Activated CD4-positive, alpha-beta T cell treated with anti-CD3 and anti-CD28 coated beads, Interleukin-10, Interleukin-2, amounts not matched to agents 100 ng/mL and 50 ng/mL, durations not matched to agents 16 hours and 8 hours (primary cell): ENCODE measurements at regions not wholly inside any gene's neighbourhood (a gene's known extent, or its start where the extent isn't known, plus 50 kb on each side); places are given as distances from the start of the nearest gene placed in this dataset.
"Not testable (repeated sequence)": the region's sequence is repeated elsewhere in the genome, so short reads cannot be mapped to it uniquely, and the experiment has no call there.

Source experiments
- DNase-seq: peaks from one replicate; pipeline ENCODE4 v3.0.0-alpha.2; 2020

DNA sequence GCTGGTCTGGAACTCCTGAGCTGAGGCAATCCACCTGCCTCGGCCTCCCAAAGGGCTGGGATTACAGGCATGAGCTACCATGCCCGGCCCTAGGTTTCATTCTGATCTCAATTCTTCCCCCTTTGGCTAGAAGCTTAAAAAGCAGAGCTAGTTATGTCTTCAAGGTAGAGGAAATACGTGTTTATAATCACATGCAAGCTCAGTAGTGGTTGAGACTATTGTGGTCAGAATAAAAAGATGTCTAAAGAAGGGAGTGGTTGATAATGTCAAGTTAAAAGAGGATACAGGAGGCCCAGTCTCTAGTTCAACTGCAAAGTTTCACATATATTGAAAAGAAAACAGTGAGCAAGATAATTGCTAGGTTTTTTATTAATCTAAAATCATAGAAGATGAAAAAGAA is 807.8 kb upstream of the ACVR2A start:
- no peak for DNase-seq

DNA sequence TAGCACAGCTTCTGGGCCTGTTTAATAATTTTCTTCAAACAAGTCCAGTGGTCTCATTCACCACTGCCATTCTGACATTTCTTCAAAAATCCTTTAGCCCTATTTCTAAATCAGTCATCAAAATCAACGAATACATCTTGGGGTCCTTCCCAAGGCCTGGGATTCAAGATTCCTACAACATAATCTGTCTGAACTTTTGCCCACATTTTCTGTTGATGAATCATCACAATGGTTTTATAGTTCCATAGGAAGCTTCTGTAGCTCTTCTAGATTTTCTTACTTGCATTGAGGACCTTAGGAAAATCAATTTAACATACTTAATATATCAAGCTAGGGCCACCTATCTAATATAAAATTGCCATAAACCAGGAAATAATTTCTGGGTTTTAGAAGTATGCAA is 811.8 kb upstream of the ACVR2A start:
- no peak for DNase-seq

DNA sequence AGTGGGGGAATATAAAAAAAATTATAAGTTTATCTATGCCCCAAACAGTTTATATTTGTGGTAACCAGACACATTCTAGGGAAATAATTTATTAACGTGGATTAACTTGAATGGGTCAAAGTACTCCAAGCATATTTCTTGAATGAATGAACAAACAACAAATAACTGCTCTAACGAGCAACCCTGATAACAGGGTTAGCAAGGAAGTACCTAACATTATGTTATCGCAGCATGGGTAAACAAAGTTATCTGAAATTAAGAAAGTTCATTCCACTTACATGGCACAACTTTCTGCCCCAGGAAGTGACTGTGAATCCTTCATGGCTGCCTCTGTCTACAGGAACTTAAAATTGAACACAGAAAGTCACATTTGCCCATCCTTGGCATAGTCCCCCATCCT is 812.9 kb upstream of the ACVR2A start:
- no peak for DNase-seq

DNA sequence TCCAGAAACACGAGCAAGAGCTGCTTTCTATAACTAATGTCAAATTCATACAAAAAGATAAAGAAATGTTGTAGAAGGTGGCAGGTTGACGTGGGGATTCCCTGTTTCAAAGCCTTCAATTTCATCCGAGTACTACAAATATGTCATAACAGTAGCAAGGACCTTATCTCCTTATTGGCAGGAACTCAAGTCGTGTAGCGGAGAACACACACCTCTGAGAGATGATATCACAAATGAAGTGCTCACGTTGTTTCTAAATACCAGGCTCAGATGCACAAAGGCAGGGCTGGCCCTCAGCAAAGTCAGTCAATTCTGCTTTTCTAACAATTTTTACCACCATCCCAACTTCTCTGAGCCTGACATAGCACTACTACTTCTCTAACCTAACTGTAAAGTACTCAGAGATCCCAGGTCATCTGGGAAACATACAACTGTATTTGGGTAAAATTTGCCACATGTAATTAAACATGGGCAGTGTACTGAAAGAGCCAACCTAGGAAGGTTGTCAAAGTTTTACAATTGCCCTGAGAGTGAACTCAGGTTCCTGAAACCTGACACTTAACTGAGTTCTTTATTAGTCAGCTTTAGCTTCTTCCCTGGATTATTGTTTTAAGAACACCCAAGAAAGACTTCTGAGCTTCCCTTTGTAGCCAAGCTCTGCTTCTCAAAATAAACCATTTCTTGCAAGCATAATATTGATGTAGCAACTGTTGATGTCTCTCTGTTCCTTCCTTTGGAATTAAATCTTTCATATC is 813.7 kb upstream of the ACVR2A start:
- no peak for DNase-seq

DNA sequence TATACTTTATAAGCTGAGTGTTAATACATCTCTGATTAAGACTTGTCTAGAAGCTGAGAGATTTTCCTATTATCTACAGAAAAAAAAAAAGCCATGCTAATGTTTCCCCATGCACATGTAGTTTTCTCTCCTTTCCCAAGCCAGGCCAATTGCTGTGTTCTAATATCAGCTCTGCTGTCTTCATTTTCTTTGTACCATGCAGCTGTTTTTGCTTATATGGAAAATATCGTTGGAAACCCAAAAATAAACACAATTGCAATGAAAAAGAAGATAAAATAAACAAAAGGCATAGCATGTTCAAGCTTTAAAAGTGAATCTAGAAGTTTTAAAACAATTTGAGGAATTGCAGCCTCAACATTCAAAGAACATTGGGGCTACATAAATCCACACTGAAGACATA is 817.4 kb upstream of the ACVR2A start:
- DNase-seq: no peak

DNA sequence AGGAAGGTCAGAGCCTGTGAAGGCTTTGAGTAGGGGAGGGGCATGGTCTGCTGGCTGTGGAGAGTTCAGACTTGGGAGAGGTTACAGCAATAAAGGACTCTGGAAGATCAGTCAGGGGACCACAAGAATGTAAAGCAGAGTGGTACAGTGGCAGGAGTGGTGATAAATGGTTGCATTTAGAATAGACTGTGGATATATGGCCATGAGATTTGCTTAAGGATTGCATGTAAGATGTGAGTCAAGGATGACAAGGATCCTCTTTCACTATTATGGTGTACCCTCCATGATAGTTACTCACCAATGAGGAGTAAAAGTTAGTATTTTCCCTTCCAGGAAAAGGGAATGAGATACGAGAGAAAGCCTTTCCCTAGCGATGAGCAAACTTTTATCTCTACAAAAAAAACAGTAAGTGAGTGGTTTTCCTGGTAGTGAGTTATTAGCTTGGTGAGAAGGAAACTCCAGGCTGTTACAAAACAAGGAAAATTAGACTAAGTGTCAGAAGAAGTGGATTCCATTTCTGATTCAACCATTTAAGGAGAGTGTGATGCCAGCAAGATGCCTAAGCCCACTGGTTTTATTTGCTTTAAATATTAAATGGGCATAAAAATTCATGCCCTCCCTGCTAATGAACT is 818.0 kb upstream of the ACVR2A start:
- no peak for DNase-seq

DNA sequence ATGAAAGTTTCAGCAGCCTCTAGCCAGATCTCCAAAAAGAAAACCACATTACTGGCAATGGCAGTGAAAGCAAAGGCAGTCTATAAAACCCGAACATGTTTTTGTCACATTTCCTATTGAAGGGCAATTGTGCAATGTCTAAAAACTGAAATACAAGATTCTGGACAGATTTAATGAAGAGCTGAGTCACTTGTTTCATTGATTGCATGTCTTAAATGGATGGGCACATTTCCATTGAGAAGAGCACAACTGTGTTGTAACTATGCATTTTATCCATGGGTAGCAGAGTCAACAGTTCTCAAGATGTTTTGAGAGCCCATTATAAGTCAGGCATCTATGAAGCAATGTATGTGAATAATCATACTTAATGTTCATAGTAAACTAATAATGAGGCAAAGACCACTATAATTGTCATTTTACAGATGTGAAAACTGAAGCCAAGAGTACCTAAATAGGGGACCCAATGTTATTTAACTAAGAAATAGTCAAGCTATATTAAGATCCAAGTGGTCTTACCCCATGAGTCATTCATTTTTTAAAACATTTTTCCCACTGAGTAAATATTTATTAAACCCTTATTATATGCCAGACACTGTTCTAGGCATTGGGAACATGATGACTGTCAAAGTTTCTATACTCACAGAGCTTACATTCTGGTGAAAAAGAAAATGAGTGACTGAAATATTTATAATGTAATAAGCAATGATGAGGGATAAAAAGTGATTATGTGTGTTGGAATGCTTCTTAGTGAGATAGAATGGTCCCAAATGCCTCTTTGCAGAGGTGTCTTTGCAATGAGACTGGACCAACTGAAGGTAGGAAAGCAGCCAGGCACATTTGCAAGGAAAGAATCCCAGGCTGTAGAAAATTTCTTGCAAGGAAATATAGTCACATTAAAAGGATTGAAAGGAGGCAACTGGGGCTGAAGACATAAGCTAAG is 818.9 kb upstream of the ACVR2A start:
- no peak for DNase-seq

DNA sequence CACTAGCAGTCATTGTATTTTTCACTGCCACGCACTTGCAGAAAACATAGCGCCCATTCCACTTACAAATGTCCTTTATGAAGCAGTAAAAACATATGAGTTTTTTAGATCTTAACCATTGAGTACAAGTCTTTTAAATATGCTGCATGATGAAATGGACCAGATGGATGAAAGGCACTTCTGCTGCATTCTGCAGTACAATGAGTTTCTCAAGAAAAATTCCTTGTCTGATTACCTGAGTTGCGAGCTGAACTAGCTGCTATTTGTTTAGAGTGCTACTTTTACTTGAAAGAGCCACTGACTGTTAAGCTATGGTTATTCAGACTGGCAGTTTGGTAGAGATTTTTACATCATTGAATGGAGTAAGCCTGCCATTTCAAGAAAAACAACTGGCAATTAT is 825.5 kb upstream of the ACVR2A start:
- no peak for DNase-seq

DNA sequence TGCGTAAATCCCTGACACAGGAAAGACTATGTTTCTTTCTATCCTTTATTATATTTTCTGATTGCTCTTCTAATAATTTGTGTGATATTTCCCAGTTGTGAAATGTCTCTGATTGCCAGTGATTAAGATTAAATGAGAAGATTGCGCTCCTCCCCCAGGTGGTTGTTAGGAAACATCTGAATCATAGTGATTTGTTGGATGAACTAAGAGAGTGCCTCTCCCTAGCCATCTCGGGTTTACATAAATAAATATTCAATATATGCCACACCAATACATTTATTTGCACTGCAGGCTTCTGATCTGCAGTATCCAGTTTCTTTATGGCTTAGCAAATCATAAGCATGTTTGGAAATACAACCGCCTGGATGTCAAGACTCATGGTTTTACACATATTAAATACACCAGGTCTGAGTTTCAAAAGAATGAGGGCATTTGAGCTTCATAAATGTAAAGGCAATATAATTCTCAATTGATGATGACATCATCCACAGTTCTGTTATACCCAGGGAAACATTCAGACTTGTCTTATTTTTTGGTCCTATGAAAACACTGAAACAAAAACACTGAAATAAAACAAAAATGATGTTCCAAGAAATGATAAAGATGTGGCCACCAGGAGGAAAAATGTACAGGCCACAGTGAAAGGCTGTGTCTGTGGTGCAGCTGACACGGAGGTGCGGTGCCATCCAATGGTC is 826.7 kb upstream of the ACVR2A start:
- no peak for DNase-seq

DNA sequence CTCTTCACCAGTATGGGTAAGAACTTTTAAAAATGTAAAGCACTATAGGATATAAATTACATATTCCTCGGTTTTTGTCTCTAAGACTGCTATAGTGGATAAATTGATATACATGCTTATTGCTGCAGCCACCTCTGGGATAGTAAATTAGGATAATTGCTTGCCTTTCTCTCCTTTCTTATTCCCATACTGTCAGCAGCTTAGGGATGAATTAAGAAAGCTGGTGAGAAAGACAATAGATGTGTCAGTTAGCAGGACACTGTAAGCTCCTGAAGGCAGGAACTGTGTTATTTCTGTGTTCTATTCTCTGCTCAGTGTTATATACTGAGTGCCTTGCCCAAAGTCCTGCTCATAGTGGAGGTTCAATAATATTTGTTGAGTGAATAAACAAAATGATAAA is 828.6 kb upstream of the ACVR2A start:
- DNase-seq: no peak

DNA sequence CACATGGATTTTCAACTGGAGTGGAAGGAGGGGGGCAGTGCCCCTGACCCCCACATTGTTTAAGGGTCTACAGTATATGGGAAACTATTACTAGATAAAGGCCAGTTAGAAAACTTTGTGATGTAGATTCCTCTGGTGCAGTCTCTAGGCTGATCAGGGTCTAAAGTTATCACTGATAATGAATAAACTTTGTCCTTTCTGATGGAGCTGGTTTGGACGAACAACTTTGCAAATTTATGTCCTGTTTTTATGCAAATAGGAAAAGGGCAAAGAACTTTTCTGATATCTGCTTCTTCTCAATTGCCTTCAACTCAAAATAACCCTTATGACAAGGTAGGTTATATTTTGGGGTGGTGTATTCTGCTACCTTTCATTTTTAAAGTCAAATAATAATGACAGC is 829.2 kb upstream of the ACVR2A start:
- DNase-seq: no peak

DNA sequence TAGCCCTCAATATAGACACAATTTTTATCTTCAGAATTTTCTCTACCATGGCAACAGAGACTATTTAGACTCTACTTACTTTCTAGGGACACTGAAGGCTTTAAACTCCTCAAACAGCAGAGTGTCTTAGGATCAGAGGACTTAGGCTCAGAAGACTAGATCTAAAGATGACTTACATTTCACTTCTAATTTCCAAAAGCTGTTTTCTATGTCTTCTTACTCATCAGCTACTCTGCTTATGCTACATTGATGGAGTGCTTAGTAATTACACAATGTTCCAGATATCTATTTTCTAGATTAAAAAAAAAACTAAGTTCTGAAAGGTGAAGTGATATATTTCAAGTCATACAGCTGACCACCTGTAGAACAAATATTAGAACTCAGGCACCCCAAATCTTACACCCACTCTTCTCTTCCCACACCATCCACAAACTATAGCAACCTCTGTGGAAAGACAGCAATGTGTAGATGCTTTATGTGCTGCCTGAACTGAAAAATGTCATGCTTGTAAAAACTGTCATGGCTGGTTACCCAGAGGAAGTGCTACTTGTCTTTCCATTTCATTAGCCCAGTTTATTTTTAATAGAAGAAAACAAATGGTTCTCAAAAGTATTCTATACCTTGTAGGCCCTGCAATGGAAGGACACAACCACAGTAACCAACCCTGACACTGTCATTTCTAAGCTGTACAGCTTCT is 831.0 kb upstream of the ACVR2A start:
- DNase-seq: no peak

DNA sequence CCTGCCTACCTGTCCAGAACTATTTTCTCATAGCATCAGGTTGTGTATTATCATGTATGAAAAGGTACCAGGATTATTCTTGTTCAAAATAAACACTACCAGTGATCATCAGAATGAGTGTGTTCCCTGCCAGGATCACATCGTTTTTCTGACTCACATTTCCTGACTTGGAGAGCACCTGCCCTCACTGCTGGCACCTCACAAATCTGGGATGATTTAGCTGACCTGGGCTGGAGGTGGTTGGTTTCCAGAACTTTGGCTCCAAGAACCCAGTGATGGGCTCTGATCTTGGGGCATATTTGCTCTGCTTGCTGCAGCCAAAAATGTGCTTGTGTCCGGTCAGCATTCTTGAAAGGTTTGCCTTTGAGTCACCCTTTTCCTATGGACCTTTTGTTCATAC is 836.3 kb upstream of the ACVR2A start:
- no peak for DNase-seq

DNA sequence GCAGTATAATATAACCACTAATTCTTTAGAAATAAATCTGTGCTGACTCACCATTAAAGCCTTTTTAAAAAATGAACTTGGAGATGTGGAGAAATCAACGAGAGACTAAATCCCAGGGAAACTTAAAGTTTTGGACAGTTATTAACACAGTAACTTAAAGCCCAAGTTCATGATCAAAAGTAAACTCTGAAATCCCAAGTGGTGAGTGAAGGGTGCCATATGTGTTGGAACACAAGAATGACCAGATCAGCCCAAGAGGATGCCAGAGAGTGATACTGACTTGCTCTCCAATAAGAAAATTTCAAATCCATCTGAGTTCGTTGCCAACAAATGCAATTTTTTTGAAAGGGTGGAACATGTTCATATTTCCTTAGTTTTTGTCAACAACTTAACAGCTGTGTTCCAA is 838.1 kb upstream of the ACVR2A start:
- DNase-seq: no peak

DNA sequence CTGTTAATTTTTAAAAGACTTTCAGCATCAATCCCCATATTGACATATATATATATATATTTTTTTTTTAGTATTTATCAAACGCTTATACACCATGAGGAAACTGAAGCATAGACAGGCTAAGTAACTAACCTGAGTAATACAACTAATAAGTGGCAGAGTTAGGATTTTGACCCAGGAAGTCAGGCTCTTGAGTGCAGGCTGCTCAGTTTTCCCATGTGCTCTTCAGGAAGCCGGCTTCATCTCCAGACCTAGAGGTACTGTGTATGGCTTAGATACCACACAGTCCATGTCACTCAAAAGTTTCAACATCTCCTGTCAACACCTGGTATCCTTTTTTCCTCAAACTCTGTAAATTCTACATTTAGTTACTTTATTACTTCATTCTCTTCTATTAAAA is 841.7 kb upstream of the ACVR2A start:
- DNase-seq: no peak

DNA sequence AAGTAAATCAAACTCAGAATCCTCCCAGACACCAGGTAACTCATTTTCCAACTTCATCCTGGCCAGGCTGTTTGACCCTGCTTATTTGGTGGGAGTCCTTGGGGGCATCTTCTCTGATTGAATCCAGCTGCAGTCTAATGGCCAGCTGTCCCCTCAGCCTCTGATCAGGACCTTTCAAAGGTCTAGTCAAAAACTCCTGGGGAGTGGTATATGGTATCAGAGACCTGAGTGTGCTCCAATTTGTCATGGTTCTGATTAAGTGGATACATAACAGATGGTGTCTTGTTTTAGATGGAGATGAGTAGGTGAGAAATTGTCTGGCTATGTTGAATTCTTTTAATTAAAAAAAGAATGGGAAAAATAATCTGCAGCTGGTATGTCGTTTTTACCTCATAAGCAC is 842.6 kb upstream of the ACVR2A start:
- DNase-seq: no peak

DNA sequence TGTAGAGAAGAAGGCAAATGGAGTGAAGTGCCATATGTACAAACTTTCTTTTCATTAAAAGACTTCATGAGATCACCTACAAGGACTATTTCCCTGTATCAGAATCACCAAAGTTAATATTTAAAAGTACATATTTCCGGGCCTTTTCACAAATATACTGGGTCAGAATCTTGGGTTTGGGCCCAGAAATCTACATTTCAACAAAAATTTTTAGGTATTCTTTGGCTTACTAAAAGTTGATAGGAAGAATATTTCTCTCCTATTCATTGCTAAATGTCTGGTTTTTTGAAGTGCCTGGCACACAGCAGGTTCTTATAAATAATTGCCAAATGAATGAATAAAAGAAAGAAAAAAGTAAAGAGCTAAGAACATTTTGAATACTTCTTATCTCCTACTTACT is 843.8 kb upstream of the ACVR2A start:
- no peak for DNase-seq

DNA sequence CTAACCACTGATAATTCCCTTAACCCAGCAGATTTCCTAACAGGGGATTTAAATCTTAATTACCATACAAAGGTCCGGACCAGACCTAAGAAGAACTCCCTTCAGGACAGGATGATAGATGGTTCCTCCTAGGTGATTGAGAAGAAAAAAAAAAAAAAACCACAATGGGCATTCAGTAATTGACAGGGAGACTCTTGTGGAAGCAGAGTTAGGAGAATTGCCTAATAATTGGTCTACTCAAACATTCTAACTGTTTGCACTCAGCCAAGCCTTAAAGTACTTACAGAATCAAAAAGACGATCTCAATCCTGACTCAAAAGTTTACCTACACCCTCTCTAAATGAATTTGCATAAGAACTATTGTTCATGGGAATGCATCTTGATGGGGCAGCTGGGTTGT is 844.7 kb upstream of the ACVR2A start:
- not testable (repeated sequence) for DNase-seq

DNA sequence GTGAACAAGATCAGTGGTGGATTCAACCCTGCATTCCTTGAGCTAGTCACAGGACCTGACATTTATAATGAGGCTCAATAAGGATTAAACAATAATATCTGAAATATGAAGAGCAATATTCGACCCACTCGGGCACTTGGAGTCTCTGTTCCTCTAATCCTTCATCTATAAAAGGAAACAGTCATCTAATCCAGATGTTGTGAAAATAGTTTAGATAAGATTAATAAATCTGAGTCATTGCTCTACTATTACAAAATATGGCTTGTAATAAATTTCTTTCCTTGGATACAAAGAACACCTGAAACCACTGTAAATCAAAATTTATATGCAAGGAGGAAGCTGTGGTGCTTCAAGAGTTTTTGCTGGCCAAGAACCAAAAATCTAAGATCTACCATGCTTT is 846.9 kb upstream of the ACVR2A start:
- DNase-seq: no peak

DNA sequence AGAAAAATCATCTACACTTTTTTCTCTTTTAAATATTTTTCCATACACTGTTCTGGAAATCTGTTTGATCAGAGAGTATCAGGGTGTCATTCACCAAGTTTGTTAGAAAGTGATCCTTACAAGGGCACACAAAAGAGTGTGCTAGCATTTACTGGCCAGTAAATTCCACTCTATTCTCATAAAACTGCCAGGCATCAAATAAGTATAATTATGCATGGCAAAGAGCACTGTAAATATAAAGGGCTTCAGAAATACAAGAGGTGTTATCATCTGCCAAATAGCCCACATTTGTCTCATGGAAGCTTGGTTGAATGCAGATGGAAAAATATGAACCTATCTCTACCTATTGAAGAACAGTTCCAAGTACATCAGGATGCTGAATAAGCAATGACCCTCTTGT is 847.3 kb upstream of the ACVR2A start:
- DNase-seq: no peak

DNA sequence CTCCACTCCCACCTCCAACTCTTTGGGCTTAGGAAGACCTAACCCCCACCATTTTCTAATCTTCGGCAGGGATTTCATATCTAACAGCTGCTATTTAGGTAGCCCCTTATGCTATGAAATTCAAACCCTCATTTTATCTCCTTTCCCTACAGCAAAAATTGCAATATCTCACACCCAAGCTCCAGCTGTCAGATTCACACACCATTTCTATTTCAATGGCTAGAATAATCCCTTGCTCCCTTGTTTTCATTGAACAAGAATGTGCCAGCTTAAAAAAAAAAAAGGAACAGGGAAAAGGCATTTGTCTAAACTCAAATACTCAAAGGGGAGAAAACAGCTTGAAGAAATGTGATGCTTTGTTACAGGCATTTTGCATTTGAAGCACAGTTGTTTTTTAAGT is 850.6 kb upstream of the ACVR2A start:
- no peak for DNase-seq

DNA sequence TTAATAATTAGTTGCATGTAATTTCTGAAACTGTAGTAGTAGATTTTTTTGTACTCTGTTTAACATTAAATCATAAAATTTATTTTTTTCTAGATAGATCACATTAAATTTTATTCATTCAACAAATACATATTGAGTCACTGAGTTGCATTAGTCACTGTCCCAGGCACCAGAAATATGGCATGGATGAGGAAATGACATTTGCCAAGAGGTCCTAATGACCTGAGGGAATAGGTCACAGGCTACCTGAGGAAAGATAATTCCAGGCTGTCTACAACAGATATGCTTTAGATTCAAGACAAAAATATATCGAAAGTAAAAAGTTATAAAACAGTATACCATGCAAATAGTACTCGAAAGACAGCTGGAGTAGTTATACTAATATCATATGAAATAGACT is 852.4 kb upstream of the ACVR2A start:
- no peak for DNase-seq

DNA sequence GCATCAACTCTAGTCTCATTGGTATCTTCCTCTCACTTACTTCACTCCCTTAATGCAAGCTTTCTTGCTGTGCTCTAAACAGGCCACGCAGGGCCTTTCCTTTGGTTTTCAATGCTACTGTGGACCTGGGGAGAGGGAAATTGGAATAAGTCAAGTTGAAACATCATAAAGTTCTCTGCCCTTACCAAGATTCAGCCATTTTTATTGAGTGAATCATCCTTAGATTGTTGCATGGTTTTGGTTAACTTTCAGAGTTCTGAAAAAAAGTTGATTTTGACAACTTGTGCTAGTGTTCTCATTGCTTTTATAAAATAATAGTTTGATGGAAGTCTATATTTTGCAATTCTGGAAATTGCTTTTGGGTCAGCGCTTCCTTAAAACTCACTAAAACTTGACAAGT is 852.8 kb upstream of the ACVR2A start:
- DNase-seq: no peak
